Vagina (tissue), 2 donors: ENCODE measurements at regions not wholly inside any gene's neighbourhood (a gene's known extent, or its start where the extent isn't known, plus 50 kb on each side); places are given as distances from the start of the nearest gene placed in this dataset.

Experiments
- DNase-seq, 2 donors: peaks; one replicate each; pipeline ENCODE4 v3.0.0-alpha.2; 2017; ENCODE audit errors: extremely low spot score in 2 of 2
- H3K27ac ChIP-seq: fragments of 200-600 bp; sonication (generic); one replicate; pipeline ENCODE4 v1.5.1; 2019
- H3K27me3 ChIP-seq: fragments of 200-600 bp; sonication (generic); one replicate; pipeline ENCODE4 v1.5.1; 2019
- H3K36me3 ChIP-seq, 2 donors: fragments of 200-600 bp; sonication (generic); one replicate each; pipeline ENCODE4 v1.5.1; 2017 to 2019
- H3K4me1 ChIP-seq: fragments of 200-600 bp; sonication (generic); one replicate; pipeline ENCODE4 v1.5.1; 2019
- H3K4me3 ChIP-seq, 2 donors: fragments of 200-600 bp; sonication (generic); 1 replicate in 1 of 2; 2 replicates in 1 of 2; pipeline ENCODE4 v1.5.1; 2016 to 2019
- H3K9me3 ChIP-seq: fragments of 200-600 bp; sonication (generic); one replicate; pipeline ENCODE4 v1.5.1; 2019
- POLR2A ChIP-seq, 2 donors: fragments of 450-650 bp; IDR thresholded peaks; one replicate each; pipeline ENCODE4 v1.6.1; 2017; ENCODE audit warnings: antibody characterized with exemption in 2 of 2, mild to moderate bottlenecking in 2 of 2, moderate library complexity in 2 of 2
- POLR2AphosphoS5 ChIP-seq, 2 donors: sonication (generic); formaldehyde crosslinking; IDR thresholded peaks; one replicate each; pipeline ENCODE4 v1.9.0; 2017; ENCODE audit warnings: antibody characterized with exemption in 2 of 2, mild to moderate bottlenecking in 2 of 2, low read depth in 1 of 2; ENCODE audit not compliant: insufficient read depth in 1 of 2
- intact Hi-C: fragments of 100-400 bp; cut with DNase I; formaldehyde crosslinking; loops from one replicate; pipeline ENCODE4 v1.15.1; 2023
- TF ChIP-seq, protein P1 (sequence below), 3 experiments: fragments of 450-650 bp in 2 of 3; fragments of 200-600 bp in 1 of 3; sonication (generic) in 1 of 3; IDR thresholded peaks; one replicate each; pipeline ENCODE4 v1.5.1; 2017 to 2019; ENCODE audit warnings: antibody characterized with exemption in 3 of 3, mild to moderate bottlenecking in 2 of 3, moderate library complexity in 2 of 3

DNA sequence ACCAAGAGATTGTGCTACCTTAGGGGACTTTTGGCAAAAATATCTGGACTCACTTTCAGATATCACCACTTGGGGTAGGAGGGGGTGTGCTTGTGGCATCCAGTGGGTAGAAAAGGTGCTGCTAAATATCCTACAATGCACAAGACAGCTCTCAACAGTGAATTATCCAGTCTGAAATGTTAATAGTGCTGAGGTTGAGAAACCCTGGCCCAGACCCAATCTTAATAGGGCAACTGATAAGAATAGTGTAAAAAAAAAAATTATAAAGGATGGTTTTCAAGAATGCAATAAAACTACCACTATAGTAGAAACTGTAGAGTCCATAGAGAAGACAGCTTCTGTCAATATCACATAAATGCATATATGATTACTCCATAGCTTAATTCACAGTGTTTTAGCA is 185.5 kb downstream of the ZNF330 start:
- Histone ChIP-seq H3K4me3 (no peak overlapping the region), H3K27me3 (no peaks in the 10 kb centered on the region), H3K9me3 (no peaks in the 10 kb centered on the region), H3K27ac (no peak overlapping the region), H3K4me1 (no peaks in the 10 kb centered on the region), H3K36me3 (no peaks in the 10 kb centered on the region)
- no peak for TF ChIP-seq POLR2A (IDR thresholded peaks at IDR 0.05)
- TF ChIP-seq POLR2AphosphoS5 (IDR thresholded peaks at IDR 0.05; ENCODE audit: insufficient read depth in 1 of 2, low read depth in 1 of 2), result no peak
- TF ChIP-seq, protein P1, sequence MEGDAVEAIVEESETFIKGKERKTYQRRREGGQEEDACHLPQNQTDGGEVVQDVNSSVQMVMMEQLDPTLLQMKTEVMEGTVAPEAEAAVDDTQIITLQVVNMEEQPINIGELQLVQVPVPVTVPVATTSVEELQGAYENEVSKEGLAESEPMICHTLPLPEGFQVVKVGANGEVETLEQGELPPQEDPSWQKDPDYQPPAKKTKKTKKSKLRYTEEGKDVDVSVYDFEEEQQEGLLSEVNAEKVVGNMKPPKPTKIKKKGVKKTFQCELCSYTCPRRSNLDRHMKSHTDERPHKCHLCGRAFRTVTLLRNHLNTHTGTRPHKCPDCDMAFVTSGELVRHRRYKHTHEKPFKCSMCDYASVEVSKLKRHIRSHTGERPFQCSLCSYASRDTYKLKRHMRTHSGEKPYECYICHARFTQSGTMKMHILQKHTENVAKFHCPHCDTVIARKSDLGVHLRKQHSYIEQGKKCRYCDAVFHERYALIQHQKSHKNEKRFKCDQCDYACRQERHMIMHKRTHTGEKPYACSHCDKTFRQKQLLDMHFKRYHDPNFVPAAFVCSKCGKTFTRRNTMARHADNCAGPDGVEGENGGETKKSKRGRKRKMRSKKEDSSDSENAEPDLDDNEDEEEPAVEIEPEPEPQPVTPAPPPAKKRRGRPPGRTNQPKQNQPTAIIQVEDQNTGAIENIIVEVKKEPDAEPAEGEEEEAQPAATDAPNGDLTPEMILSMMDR (IDR thresholded peaks at IDR 0.05), result no peak
- intact Hi-C loops, result no loop called here
- no peak for DNase-seq

DNA sequence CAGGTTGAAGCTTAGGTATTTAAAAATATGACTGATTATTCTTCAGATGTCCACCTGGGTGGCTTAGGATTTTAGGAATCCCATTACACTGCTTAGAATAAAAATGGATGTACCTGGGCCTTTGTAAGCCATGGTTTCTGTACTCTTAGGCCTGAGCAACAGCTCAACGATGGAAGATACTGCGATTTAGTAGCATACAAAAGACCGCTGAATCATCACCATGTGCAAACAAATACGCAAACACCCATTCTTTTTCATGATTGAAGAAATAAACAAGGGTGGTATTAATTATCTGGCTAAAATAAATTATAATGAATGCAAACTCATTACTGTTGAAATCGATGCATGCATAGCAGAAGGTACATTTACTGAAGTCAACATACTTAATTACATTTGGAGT is 188.9 kb downstream of the ZNF330 start:
- no peaks in the 10 kb centered on the region for H3K4me1 ChIP-seq
- no peaks in the 10 kb centered on the region for H3K36me3 ChIP-seq
- no peaks in the 10 kb centered on the region for H3K9me3 ChIP-seq
- no peak for TF ChIP-seq POLR2AphosphoS5 (IDR thresholded peaks at IDR 0.05; ENCODE audit: insufficient read depth in 1 of 2, low read depth in 1 of 2)
- TF ChIP-seq, protein P1 (IDR thresholded peaks at IDR 0.05), result no peak
- TF ChIP-seq POLR2A (IDR thresholded peaks at IDR 0.05), result no peak
- no peaks in the 10 kb centered on the region for H3K27me3 ChIP-seq
- intact Hi-C loops, result no loop called here
- no peak for DNase-seq
- H3K4me3 ChIP-seq, result no peak overlapping the region
- no peak overlapping the region for H3K27ac ChIP-seq

DNA sequence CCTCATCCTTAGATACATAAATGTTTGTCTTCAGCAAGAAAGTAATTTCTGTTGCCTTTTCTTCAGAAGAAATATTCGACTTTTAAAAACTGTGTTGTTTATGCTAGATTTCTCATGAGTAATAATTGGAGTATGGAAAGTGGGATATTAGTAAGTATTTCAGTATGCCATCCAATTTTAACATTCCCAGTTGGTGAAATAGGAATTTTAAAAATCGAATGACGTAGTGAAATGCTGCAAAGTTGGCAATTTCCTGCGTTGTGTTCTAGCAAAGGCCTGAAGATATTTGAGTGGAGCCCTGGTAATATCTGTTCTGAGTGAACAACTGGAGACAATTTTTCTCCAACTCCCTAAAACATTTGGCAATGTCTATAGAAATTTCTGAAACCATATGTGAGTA is 190.1 kb downstream of the ZNF330 start:
- Histone ChIP-seq H3K27me3 (no peaks in the 10 kb centered on the region), H3K9me3 (no peaks in the 10 kb centered on the region), H3K4me1 (no peaks in the 10 kb centered on the region), H3K36me3 (no peaks in the 10 kb centered on the region), H3K4me3 (no peak overlapping the region), H3K27ac (no peak overlapping the region)
- intact Hi-C loops, result no loop called here
- no peak for TF ChIP-seq POLR2A (IDR thresholded peaks at IDR 0.05)
- TF ChIP-seq POLR2AphosphoS5 (IDR thresholded peaks at IDR 0.05; ENCODE audit: insufficient read depth in 1 of 2, low read depth in 1 of 2), result no peak
- TF ChIP-seq, protein P1 (IDR thresholded peaks at IDR 0.05), result no peak
- no peak for DNase-seq

DNA sequence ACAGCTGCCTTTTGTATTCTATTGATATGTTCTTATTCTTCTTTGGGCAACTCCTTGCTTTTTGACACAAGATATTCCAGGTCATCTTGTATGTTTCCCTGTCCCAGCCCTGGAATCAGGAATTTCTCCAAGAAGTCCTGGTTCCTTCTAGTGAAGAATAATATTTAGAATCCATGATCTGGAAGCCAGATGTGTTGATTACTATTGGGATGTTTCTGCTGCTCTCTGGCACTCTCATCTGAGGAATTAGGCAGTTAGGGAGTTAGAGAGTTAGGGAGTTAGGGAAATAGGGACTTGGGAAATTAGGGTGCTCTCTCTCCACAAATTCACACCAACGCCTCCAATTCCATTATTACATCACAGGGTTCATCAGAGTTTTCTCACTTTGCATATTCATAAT is 191.2 kb downstream of the ZNF330 start:
- no peak overlapping the region for H3K27ac ChIP-seq
- no peak overlapping the region for H3K4me3 ChIP-seq
- intact Hi-C loops, result no loop called here

DNA sequence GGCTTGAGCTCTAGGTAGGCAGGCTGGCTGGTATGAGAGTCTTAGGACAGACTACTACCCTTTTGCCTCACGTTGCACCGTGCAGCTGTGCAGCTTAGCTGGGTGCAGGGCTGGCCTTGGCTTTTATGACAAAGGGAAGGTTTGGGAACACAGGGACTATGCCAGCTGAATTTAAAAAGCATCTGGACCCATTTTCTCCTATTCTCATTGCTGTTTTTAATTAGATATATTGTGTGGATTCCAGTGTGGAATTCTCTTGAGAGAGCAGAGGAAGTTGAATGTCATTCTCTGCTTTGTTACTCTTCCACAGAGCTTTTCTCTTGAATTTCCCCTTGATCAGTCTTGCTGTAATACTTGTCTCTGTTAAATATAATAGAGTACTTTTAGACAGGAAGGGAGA is 192.7 kb downstream of the ZNF330 start:
- H3K4me1 ChIP-seq, result no peaks in the 10 kb centered on the region
- DNase-seq, result no peak
- no peak overlapping the region for H3K27ac ChIP-seq
- intact Hi-C loops, result no loop called here
- no peaks in the 10 kb centered on the region for H3K27me3 ChIP-seq
- H3K36me3 ChIP-seq, result no peaks in the 10 kb centered on the region
- H3K9me3 ChIP-seq, result no peaks in the 10 kb centered on the region
- H3K4me3 ChIP-seq, result no peak overlapping the region
- TF ChIP-seq, protein P1 (IDR thresholded peaks at IDR 0.05), result no peak
- TF ChIP-seq POLR2AphosphoS5 (IDR thresholded peaks at IDR 0.05; ENCODE audit: insufficient read depth in 1 of 2, low read depth in 1 of 2), result no peak
- no peak for TF ChIP-seq POLR2A (IDR thresholded peaks at IDR 0.05)

More for the DNA sequence above, 191.2 kb downstream of the ZNF330 start:
- Histone ChIP-seq H3K4me1 (no peaks in the 10 kb centered on the region), H3K9me3 (no peaks in the 10 kb centered on the region), H3K36me3 (no peaks in the 10 kb centered on the region), H3K27me3 (no peaks in the 10 kb centered on the region)
- TF ChIP-seq POLR2AphosphoS5 (IDR thresholded peaks at IDR 0.05; ENCODE audit: insufficient read depth in 1 of 2, low read depth in 1 of 2) (no peak), POLR2A (IDR thresholded peaks at IDR 0.05) (no peak)
- TF ChIP-seq, protein P1 (IDR thresholded peaks at IDR 0.05), result no peak
- no peak for DNase-seq
